Lower leg skin (tissue), 3 donors: ENCODE measurements at regions not wholly inside any gene's neighbourhood (a gene's known extent, or its start where the extent isn't known, plus 50 kb on each side); places are given as distances from the start of the nearest gene placed in this dataset.

Experiments used
- CTCF ChIP-seq, 3 donors: fragments of 450-650 bp; IDR thresholded peaks; one replicate each; pipeline ENCODE4 v1.5.1; 2016; ENCODE audit warnings: antibody characterized with exemption in 3 of 3, mild to moderate bottlenecking in 3 of 3, moderate library complexity in 2 of 3
- POLR2A ChIP-seq, 2 donors: fragments of 450-650 bp; IDR thresholded peaks; one replicate each; pipeline ENCODE4 v1.6.1; 2016 to 2017; ENCODE audit warnings: antibody characterized with exemption in 2 of 2, mild to moderate bottlenecking in 1 of 2, moderate library complexity in 1 of 2

- no peak for TF ChIP-seq CTCF (IDR thresholded peaks at IDR 0.05)
- TF ChIP-seq POLR2A (IDR thresholded peaks at IDR 0.05), result no peak
Observed at GRCh38 chr18:40983835-40984234, 971.2 kb upstream of the PIK3C3 start.
